ENCODE measurements at regions not wholly inside any gene's neighbourhood (a gene's known extent, or its start where the extent isn't known, plus 50 kb on each side); places are given as distances from the start of the nearest gene placed in this dataset.
"Not testable (repeated sequence)": the region's sequence is repeated elsewhere in the genome, so short reads cannot be mapped to it uniquely, and the experiment has no call there.

DNA sequence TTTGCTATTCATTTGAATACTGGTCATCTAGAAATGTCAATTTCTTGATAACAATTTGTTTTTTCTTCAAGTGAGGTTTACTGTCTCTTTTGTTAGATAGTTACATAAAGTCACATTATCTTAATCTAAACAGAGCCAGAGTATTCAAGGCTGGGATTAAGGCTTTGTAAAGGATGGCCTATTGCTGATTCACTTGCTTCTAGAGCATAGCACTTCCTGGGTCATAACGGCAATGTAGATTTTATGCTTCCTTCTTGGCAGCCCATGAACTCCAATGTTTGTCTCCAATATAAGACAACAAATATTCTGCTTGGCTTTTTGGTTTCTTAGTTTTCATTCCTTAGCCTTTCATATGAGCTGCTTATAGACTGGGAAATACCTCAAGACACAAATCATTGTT is 2007.9 kb upstream of the CDH6 start:
- Mint-ChIP-seq H3K36me3 (ENCODE audit: low read depth) (no peaks in the 10 kb centered on the region), H3K27ac (no peak overlapping the region), H3K4me1 (no peaks in the 10 kb centered on the region), H3K4me3 (no peak overlapping the region), H3K27me3 (no peaks in the 10 kb centered on the region), H3K9me3 (peaks cover 11% of the 10 kb centered on the region)
- ATAC-seq (replicated peaks) = no peak

DNA sequence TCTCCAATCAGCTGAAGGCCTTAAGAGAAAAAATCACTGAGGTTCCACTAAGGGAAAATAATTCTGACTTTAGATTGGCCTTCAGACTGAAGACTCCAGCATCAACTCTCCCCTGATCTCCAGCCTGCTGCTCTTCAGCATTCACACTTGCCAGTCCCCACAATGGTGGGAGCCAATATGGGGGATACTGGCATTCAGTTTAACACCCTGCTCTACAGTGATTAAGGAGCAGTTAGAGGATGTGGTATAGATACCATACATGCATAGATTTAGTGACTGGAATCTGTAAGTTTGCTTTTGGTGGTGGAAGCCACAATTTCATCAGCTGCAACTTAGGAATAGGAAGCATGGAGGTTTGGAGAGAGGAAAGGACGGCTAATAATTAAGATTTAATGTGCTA is 2017.7 kb upstream of the CDH6 start:
- Mint-ChIP-seq H3K36me3 (ENCODE audit: low read depth) (no peaks in the 10 kb centered on the region), H3K9me3 (peaks cover 26% of the 10 kb centered on the region), H3K27me3 (no peaks in the 10 kb centered on the region)

DNA sequence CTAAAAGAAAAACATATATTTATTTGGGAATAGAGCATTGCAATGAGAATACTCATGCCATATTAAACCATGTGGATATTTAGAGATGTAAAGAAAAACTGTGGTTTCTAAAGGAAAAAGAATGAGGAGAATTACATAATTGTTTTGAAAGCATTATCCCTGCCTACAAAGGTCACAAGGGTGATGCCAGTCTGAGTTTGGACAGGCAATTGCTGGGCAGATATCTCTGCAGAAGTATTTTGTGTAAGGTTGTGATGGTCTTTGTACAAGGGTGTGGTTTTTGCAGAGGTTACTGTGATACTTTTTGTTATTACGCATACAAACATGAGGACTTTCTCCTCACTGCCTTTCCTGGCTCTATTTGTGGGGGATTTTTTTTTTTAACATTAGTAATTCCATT is 2022.9 kb upstream of the CDH6 start:
- no peaks in the 10 kb centered on the region for H3K36me3 Mint-ChIP-seq (ENCODE audit: low read depth)
- H3K4me1 Mint-ChIP-seq = no peaks in the 10 kb centered on the region
- ATAC-seq (replicated peaks) = no peak
- H3K27ac Mint-ChIP-seq = no peak overlapping the region
- no peak overlapping the region for H3K4me3 Mint-ChIP-seq
- H3K9me3 Mint-ChIP-seq = peaks cover 18% of the 10 kb centered on the region
- no peaks in the 10 kb centered on the region for H3K27me3 Mint-ChIP-seq

More for the DNA sequence above, 2017.7 kb upstream of the CDH6 start:
- Mint-ChIP-seq H3K4me3 (no peak overlapping the region), H3K4me1 (no peaks in the 10 kb centered on the region), H3K27ac (no peak overlapping the region)
- no peak for ATAC-seq (replicated peaks)

DNA sequence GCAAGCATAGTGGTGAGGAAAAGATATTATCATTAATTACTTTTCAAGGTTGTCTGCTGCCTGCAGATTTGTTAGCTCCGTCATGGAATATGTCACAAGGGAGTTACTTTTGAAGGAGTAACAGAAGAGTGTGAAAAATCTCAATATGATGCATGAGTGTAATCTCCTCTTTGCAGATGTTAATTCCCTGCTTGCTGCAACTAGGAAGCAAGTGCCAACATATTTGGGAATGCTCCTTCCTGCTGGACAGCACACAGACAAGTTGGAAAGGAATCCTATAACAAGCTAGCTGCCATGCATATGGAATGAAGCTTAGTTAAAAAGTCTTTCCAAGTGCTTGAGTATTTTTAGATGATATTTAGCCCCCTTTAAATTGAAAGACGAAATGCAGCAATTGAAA is 2023.6 kb upstream of the CDH6 start:
- Mint-ChIP-seq H3K36me3 (ENCODE audit: low read depth) (no peaks in the 10 kb centered on the region), H3K27me3 (no peaks in the 10 kb centered on the region), H3K9me3 (peaks cover 14% of the 10 kb centered on the region)

DNA sequence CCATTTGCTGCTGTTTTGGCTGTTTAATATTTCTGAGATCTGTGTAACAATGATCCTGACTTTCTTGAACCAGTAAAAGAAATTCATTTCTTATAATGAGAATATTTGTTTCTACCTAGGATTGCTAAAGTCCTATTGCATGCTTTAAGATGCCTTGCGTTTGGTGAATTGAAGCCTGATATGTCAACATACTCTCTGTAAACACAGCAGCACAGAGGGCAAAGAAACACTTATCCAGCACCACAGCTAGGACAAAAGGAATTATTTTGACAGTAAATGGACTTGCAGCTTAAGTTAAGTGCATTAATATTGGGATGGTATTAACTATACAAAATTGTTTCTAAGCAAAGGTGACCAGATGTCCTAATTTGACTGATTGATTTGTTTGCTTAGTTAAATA is 2031.2 kb upstream of the CDH6 start:
- peaks cover 18% of the 10 kb centered on the region for H3K9me3 Mint-ChIP-seq
- H3K4me1 Mint-ChIP-seq = no peaks in the 10 kb centered on the region
- H3K27ac Mint-ChIP-seq = no peak overlapping the region
- H3K36me3 Mint-ChIP-seq (ENCODE audit: low read depth) = no peaks in the 10 kb centered on the region
- ATAC-seq (replicated peaks) = no peak
- no peaks in the 10 kb centered on the region for H3K27me3 Mint-ChIP-seq
- no peak overlapping the region for H3K4me3 Mint-ChIP-seq

More for the DNA sequence above, 2023.6 kb upstream of the CDH6 start:
- H3K4me1 Mint-ChIP-seq = no peaks in the 10 kb centered on the region
- H3K27ac Mint-ChIP-seq = no peak overlapping the region
- H3K4me3 Mint-ChIP-seq = no peak overlapping the region
- ATAC-seq (replicated peaks) = no peak

DNA sequence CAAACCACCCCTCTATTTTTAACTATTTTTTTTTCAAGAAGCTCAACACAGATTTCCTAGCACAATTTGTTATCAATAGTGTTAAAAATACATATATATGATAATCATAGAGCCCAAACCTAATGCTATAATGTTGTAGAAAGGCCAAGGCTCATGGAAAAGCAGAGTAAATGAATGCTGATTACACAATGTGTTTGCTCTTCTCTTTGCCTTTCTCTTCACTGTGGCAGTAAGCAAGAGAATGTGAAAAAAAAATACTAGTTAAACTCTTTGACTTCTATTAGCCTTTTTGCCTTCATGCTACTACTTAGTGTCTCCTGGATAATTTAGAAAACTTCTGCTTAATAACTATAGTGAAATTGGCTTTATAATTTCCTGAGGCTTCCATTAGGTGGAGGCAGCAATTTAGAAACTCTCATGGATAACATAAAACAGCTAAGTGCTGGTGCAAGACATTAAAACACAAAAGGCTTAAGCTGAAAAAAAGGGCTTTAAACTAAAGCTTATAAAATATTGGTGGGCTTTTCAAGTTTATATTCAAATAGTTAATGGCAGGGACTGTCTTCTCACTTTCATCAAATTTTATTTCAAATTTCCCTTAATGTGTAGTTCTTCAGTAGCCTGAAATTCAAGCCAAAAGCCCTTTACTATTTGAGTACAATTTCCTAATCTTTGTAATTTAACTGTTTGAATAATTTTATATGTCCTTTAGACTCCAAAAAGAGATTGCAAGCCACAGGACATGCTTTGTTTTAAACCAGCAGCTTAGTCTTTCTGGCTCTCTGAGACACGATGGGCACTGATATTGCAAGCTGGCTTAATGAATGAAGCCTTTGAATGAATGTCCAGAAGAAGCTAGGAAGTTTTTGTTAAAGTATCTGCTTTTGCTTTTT is 2031.8 kb upstream of the CDH6 start:
- H3K9me3 Mint-ChIP-seq = peaks cover 20% of the 10 kb centered on the region
- H3K27ac Mint-ChIP-seq = no peak overlapping the region
- ATAC-seq (replicated peaks) = no peak
- H3K27me3 Mint-ChIP-seq = no peaks in the 10 kb centered on the region
- H3K4me3 Mint-ChIP-seq = no peak overlapping the region
- no peaks in the 10 kb centered on the region for H3K4me1 Mint-ChIP-seq
- H3K36me3 Mint-ChIP-seq (ENCODE audit: low read depth) = no peaks in the 10 kb centered on the region

DNA sequence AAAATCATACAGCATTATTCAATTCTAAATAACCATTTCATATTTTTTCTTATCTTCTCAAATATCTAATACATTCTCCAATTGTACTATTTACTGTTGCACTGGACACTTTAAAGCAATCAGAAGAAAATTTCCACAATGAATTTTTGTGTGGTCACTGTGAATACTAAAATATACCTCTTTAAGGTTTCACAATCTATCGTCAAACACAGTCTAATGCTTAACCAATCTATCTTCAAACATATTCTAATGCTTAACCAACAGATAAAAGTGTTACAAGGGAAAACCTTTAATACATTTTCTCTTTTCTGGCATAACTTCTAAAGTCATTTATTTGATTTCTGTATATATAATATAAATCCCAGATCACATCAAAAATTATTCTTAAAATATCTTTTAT is 2035.5 kb upstream of the CDH6 start:
- H3K27ac Mint-ChIP-seq = no peak overlapping the region
- H3K9me3 Mint-ChIP-seq = peaks cover 30% of the 10 kb centered on the region
- no peak overlapping the region for H3K4me3 Mint-ChIP-seq
- ATAC-seq (replicated peaks) = no peak
- H3K27me3 Mint-ChIP-seq = no peaks in the 10 kb centered on the region
- H3K36me3 Mint-ChIP-seq (ENCODE audit: low read depth) = no peaks in the 10 kb centered on the region
- H3K4me1 Mint-ChIP-seq = no peaks in the 10 kb centered on the region

DNA sequence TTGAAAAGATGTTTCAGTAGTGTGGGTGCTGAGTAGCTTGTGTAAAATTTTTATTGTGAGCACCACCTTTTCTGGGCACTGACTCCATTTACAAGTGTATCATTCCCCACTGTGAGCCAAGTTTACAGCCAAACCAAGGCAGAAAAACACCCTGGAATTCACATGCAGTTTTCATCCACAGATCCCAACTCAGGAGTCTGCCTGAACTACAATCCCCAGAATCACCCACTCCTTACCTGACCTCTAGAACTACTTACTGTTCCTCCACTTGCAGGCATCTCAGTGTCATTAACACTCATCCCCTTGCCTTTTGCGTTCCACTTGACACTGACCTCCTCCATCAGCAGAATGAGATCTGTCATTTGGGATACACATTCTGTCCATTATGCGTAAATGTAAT is 2042.6 kb upstream of the CDH6 start:
- no peaks in the 10 kb centered on the region for H3K27me3 Mint-ChIP-seq
- no peaks in the 10 kb centered on the region for H3K4me1 Mint-ChIP-seq
- ATAC-seq (replicated peaks) = no peak
- H3K4me3 Mint-ChIP-seq = no peak overlapping the region
- H3K27ac Mint-ChIP-seq = no peak overlapping the region
- no peaks in the 10 kb centered on the region for H3K36me3 Mint-ChIP-seq (ENCODE audit: low read depth)
- peaks cover 14% of the 10 kb centered on the region for H3K9me3 Mint-ChIP-seq

DNA sequence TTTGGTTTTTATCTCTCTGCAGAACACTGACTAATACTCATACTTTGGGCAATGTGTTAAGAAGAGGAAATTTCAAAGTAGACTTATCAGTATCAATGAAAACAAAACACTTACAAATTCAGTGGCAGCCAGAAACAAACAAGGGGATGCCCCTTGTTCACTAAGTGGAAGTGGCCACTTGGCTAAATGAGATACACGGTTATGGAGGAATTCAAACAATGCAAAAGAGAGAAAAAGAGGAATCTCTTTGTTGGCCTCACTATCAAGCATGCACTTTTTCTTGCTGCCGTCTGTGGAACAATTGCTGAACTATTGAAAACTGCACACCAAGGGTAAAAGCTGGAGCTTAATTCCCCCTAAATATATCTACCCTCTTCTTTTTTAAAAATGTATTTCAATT is 2044.9 kb upstream of the CDH6 start:
- H3K27me3 Mint-ChIP-seq = no peaks in the 10 kb centered on the region
- no peaks in the 10 kb centered on the region for H3K4me1 Mint-ChIP-seq
- H3K4me3 Mint-ChIP-seq = no peak overlapping the region
- no peak for ATAC-seq (replicated peaks)
- H3K36me3 Mint-ChIP-seq (ENCODE audit: low read depth) = no peaks in the 10 kb centered on the region
- no peak overlapping the region for H3K27ac Mint-ChIP-seq
- H3K9me3 Mint-ChIP-seq = peaks cover 12% of the 10 kb centered on the region

DNA sequence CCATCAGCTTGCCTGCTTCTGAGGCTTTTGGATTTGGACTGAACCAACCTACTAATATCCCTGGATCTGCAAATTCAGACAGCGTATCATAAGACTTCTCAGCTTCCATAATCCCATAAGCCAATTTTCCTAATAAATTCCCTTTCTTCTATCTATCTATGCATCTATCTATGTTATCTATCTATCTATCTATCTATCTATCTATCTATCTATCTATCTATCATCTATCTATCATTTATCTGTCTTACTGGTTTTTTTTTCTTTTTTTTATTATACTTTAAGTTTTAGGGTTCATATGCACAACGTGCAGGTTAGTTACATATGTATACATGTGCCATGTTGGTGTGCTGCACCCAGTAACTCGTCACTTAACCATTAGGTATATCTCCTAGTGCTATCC is 2045.4 kb upstream of the CDH6 start:
- H3K4me1 Mint-ChIP-seq = no peaks in the 10 kb centered on the region
- no peaks in the 10 kb centered on the region for H3K27me3 Mint-ChIP-seq
- H3K36me3 Mint-ChIP-seq (ENCODE audit: low read depth) = no peaks in the 10 kb centered on the region
- ATAC-seq (replicated peaks) = no peak
- H3K27ac Mint-ChIP-seq = no peak overlapping the region
- peaks cover 9% of the 10 kb centered on the region for H3K9me3 Mint-ChIP-seq
- no peak overlapping the region for H3K4me3 Mint-ChIP-seq

DNA sequence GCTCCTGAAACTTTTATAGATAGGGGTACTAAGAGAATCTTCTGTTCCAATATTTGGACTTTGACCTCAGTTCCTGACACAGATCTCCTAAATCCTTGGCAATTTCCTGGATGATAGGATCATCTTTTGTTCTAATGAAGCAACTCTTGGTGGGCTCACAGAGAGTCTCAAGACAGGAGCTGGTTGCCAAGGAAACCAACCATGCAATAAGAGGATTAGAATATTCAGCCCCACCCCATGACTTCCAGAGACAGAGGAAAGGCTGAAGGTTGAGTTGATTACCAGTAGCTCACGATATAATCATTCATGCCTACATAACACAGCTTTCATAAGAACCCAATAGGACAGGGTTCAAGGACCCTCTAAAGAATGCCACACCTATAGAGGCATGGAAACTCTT is 2050.2 kb upstream of the CDH6 start:
- Mint-ChIP-seq H3K27me3 (no peaks in the 10 kb centered on the region), H3K9me3 (peaks cover 12% of the 10 kb centered on the region), H3K27ac (no peak overlapping the region), H3K36me3 (ENCODE audit: low read depth) (no peaks in the 10 kb centered on the region), H3K4me3 (no peak overlapping the region), H3K4me1 (no peaks in the 10 kb centered on the region)
- no peak for ATAC-seq (replicated peaks)

DNA sequence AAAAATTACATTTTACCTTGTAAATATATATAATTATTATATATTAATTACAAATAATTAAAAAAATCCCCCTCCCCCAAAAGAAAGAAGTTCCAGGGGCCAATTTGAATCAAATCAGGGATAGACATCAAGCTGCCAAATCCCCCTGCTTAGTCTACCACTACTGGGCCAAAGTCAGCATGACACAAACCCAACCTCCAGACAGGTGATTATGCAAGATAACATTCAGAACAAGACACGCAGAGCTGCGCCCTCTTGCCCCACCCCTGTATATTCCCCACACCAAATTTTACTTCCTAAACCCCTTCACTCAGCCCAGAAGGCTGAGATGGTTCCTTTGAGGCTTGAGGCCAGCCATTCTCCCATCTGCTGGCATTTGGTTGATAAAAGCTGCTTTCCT is 2059.1 kb upstream of the CDH6 start:
- no peaks in the 10 kb centered on the region for H3K27me3 Mint-ChIP-seq
- no peak overlapping the region for H3K27ac Mint-ChIP-seq
- H3K9me3 Mint-ChIP-seq = peaks cover 9% of the 10 kb centered on the region
- ATAC-seq (replicated peaks) = no peak
- no peak overlapping the region for H3K4me3 Mint-ChIP-seq
- H3K36me3 Mint-ChIP-seq (ENCODE audit: low read depth) = no peaks in the 10 kb centered on the region
- no peaks in the 10 kb centered on the region for H3K4me1 Mint-ChIP-seq

DNA sequence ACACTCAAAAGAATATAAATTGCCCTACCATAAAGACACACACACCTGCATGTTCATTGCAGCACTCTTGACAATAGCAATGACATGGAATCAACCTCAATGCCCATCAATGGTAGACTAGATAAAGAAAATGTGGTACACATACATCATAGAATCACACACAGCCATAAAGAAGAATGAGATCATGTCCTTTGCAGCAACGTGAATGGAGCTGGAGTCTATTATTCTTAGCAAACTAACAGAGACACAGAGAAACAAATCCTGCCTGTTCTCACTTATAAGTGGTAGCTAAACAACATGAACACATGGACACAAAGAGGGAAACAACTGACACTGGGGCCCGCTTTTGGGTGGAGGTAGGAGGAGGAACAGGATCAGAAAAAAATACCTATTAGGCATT is 2062.2 kb upstream of the CDH6 start:
- H3K4me3 Mint-ChIP-seq = no peak overlapping the region
- H3K27me3 Mint-ChIP-seq = no peaks in the 10 kb centered on the region
- H3K27ac Mint-ChIP-seq = no peak overlapping the region
- H3K9me3 Mint-ChIP-seq = peaks cover 5% of the 10 kb centered on the region
- H3K4me1 Mint-ChIP-seq = no peaks in the 10 kb centered on the region
- H3K36me3 Mint-ChIP-seq (ENCODE audit: low read depth) = no peaks in the 10 kb centered on the region
- ATAC-seq (replicated peaks) = no peak

DNA sequence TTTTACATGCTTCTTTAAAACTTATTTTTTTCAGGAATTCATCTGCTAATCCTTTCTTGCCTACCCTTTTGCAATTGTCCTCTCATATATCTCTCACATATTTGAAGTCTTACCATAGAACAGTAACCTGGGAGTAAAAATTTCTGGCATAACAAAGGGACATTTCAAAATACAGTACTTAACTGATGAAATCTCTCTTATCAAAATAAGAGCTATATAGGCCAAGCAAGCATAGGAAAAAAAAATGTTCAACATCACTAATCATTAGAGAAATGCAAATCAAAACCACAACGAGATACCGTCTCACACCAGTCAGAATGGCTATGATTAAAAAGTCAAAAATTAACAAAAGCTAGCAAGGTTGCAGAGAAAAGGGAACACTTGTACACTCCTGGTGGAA is 2062.7 kb upstream of the CDH6 start:
- no peaks in the 10 kb centered on the region for H3K27me3 Mint-ChIP-seq
- no peaks in the 10 kb centered on the region for H3K36me3 Mint-ChIP-seq (ENCODE audit: low read depth)
- ATAC-seq (replicated peaks) = no peak
- H3K4me3 Mint-ChIP-seq = no peak overlapping the region
- H3K27ac Mint-ChIP-seq = no peak overlapping the region
- H3K4me1 Mint-ChIP-seq = no peaks in the 10 kb centered on the region
- H3K9me3 Mint-ChIP-seq = peaks cover 5% of the 10 kb centered on the region

DNA sequence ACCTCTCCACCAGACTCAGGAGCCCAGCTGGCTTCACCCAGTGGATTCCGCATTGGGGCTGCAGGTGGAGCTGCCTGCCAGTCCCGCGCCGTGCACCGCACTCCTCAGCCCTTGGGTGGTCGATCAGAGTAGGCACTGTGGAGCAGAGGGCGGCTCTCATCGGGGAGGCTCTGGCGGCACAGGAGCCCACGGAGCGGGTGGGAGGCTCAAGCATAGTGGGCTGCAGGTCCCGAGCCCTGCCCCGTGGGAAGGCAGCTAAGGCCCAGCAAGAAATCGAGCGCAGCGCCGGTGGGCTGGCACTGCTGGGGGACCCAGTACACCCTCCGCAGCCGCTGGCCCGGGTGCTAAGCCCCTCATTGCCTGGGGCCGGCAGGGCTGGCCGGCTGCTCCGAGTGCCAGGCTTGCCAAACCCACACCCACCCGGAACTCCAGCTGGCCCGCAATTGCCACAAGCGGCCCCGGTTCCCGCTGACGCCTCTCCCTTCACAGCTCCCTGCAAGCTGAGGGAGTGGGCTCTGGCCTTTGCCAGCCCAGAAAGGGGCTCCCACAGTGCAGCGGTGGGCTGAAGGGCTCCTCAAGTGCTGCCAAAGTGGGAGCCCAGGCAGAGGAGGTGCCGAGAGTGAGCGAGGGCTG is 2065.8 kb upstream of the CDH6 start:
- ATAC-seq (replicated peaks); H3K27ac Mint-ChIP-seq; H3K4me3 Mint-ChIP-seq; H3K27me3 Mint-ChIP-seq; H3K9me3 Mint-ChIP-seq; H3K4me1 Mint-ChIP-seq; H3K36me3 Mint-ChIP-seq (ENCODE audit: low read depth): not testable (repeated sequence)
